ENCODE measurements at regions not wholly inside any gene's neighbourhood (a gene's known extent, or its start where the extent isn't known, plus 50 kb on each side); places are given as distances from the start of the nearest gene placed in this dataset.

DNA sequence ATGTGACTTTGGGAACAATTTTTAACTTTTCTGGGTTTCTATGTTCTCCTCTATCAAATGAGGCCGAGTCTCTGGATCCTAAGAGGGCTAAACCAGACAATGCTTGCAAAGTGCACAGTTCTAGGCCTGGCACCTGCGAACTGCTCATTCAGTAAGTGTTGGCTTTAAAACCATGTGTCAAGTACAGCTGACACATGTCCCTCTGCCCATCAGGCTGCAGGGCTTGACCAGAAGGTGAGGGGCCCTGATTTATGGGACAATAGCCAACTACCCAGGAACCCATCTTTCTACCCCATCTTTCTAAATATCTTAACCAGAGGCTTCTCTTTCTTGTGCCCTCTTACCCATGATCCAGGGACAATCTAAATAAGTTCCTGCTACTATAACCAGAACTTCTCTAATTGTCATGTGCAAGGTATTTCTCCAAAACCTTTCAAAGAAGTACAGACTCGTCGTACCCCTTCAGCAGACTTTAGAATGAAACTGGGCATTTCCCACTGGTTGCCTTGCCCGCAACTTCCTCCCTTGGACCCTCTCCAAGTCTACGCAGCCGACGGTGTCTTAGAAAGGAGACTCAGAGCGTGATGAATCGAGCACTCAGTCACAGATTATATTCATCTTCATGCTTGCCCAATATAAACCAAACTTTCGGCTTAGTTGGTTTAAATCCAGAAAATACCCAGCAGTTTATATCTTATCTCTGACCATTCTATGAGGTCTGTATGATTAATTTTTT lies 69.8 kb upstream of the STEAP1B start:
- TF ChIP-seq, protein P1, sequence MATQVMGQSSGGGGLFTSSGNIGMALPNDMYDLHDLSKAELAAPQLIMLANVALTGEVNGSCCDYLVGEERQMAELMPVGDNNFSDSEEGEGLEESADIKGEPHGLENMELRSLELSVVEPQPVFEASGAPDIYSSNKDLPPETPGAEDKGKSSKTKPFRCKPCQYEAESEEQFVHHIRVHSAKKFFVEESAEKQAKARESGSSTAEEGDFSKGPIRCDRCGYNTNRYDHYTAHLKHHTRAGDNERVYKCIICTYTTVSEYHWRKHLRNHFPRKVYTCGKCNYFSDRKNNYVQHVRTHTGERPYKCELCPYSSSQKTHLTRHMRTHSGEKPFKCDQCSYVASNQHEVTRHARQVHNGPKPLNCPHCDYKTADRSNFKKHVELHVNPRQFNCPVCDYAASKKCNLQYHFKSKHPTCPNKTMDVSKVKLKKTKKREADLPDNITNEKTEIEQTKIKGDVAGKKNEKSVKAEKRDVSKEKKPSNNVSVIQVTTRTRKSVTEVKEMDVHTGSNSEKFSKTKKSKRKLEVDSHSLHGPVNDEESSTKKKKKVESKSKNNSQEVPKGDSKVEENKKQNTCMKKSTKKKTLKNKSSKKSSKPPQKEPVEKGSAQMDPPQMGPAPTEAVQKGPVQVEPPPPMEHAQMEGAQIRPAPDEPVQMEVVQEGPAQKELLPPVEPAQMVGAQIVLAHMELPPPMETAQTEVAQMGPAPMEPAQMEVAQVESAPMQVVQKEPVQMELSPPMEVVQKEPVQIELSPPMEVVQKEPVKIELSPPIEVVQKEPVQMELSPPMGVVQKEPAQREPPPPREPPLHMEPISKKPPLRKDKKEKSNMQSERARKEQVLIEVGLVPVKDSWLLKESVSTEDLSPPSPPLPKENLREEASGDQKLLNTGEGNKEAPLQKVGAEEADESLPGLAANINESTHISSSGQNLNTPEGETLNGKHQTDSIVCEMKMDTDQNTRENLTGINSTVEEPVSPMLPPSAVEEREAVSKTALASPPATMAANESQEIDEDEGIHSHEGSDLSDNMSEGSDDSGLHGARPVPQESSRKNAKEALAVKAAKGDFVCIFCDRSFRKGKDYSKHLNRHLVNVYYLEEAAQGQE (IDR thresholded peaks at IDR 0.05; ENCODE audit: insufficient read depth in 1 of 2, low read depth in 2 of 2, low read length in 1 of 2) = no peak
- TF ChIP-seq POLR2AphosphoS5 (IDR thresholded peaks at IDR 0.05; ENCODE audit: low read depth, low read length) (no peak), TCF7L2 (IDR thresholded peaks at IDR 0.05; ENCODE audit: low read depth, low read length) (no peak), SIN3A (IDR thresholded peaks at IDR 0.05; ENCODE audit: borderline replicate concordance, insufficient read depth, low read depth, low read length) (no peak)
- TF ChIP-seq, protein P2, sequence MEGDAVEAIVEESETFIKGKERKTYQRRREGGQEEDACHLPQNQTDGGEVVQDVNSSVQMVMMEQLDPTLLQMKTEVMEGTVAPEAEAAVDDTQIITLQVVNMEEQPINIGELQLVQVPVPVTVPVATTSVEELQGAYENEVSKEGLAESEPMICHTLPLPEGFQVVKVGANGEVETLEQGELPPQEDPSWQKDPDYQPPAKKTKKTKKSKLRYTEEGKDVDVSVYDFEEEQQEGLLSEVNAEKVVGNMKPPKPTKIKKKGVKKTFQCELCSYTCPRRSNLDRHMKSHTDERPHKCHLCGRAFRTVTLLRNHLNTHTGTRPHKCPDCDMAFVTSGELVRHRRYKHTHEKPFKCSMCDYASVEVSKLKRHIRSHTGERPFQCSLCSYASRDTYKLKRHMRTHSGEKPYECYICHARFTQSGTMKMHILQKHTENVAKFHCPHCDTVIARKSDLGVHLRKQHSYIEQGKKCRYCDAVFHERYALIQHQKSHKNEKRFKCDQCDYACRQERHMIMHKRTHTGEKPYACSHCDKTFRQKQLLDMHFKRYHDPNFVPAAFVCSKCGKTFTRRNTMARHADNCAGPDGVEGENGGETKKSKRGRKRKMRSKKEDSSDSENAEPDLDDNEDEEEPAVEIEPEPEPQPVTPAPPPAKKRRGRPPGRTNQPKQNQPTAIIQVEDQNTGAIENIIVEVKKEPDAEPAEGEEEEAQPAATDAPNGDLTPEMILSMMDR (IDR thresholded peaks at IDR 0.05) = no peak
